ENCODE measurements at regions not wholly inside any gene's neighbourhood (a gene's known extent, or its start where the extent isn't known, plus 50 kb on each side); places are given as distances from the start of the nearest gene placed in this dataset.
"Not testable (repeated sequence)": the region's sequence is repeated elsewhere in the genome, so short reads cannot be mapped to it uniquely, and the experiment has no call there.

DNA sequence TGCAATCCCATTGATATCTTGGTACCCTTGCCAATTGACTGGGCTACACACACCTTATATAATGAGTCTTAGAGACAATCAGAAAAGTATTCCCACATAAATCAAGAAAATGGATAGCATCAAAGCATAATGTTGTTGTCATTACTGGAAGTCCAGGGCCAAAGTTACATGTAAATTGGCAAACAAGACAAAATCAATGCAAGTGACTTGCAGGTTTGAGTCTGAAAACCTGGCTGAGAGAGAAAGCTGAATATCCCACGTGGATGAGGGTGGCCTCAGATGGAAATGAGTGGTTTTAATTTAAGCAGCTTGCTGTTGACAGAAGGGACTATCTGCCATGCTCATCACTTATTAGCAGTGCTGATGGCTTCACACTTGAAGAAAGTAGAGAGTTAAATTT, 324.0 kb upstream of the MON1B start:
- no peak overlapping the region for H3K27ac ChIP-seq
- no peak overlapping the region for H3K4me3 ChIP-seq
- DNase-seq (no peak), ATAC-seq (no peak)
- no peak for TF ChIP-seq CTCF (IDR thresholded peaks at IDR 0.05)
- no peaks in the 10 kb centered on the region for H3K36me3 ChIP-seq (ENCODE audit: insufficient read depth in 1 of 2, low read depth in 1 of 2)
- intact Hi-C loops (cut with DNase I) = no loop called here
- no peaks in the 10 kb centered on the region for H3K9me3 ChIP-seq
- 56 to 64% (median 59%) methylated on average over 1 of the region's 1 CpG for WGBS, 3 donors
- H3K27me3 ChIP-seq (ENCODE audit: insufficient read depth in 3 of 3, low read length in 2 of 3) = no peaks in the 10 kb centered on the region
- H3K4me1 ChIP-seq = no peaks in the 10 kb centered on the region

GRCh38 chr16:76875898-76876297, 315.1 kb upstream of the MON1B start:
- Histone ChIP-seq H3K36me3 (ENCODE audit: insufficient read depth in 1 of 2, low read depth in 1 of 2) (no peaks in the 10 kb centered on the region), H3K27ac (no peak overlapping the region), H3K9me3 (no peaks in the 10 kb centered on the region), H3K4me3 (no peak overlapping the region), H3K4me1 (no peaks in the 10 kb centered on the region), H3K27me3 (ENCODE audit: insufficient read depth in 3 of 3, low read length in 2 of 3) (no peaks in the 10 kb centered on the region)
- TF ChIP-seq CTCF (IDR thresholded peaks at IDR 0.05) = no peak
- no peak for DNase-seq
- no peak for ATAC-seq
- WGBS, 3 donors = 23 to 28% (median 26%) methylated on average over 1 of the region's 1 CpG
- intact Hi-C loops (cut with DNase I) = no loop called here

GRCh38 chr16:76879420-76879819, 311.6 kb upstream of the MON1B start:
- no peak for TF ChIP-seq CTCF (IDR thresholded peaks at IDR 0.05)
- ATAC-seq (no peak), DNase-seq (no peak)
- intact Hi-C loops (cut with DNase I) = no loop called here
- no peak overlapping the region for H3K27ac ChIP-seq
- no peaks in the 10 kb centered on the region for H3K9me3 ChIP-seq
- H3K27me3 ChIP-seq (ENCODE audit: insufficient read depth in 3 of 3, low read length in 2 of 3) = no peaks in the 10 kb centered on the region
- no peaks in the 10 kb centered on the region for H3K36me3 ChIP-seq (ENCODE audit: insufficient read depth in 1 of 2, low read depth in 1 of 2)
- no peaks in the 10 kb centered on the region for H3K4me1 ChIP-seq
- no peak overlapping the region for H3K4me3 ChIP-seq
- WGBS, 3 donors = 85 to 93% (median 87%) methylated on average over 4 of the region's 4 CpGs

DNA sequence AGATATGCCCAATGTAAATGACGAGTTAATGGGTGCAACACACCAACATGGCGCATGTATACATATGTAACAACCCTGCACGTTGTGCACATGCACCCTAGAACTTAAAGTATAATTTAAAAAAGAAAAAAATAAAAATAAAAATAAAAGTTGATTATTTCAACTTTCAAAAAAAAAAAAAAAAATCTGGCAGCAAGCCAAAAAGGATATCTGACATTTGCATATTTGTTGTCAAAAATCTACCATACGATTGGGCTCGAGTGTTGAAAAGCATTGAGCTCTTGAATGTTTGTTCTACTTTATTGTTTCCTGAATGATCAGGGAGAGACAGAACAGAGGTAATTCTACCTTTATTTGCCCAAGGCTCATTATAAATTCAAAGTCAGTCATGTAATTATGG, 310.5 kb upstream of the MON1B start:
- 80 to 86% (median 85%) methylated on average over 5 of the region's 5 CpGs for WGBS, 3 donors
- intact Hi-C loops (cut with DNase I) = not testable (repeated sequence)

GRCh38 chr16:76882105-76882504, 308.9 kb upstream of the MON1B start:
- DNase-seq (no peak), ATAC-seq (no peak)
- no peak for TF ChIP-seq CTCF (IDR thresholded peaks at IDR 0.05)
- WGBS, 3 donors = 76 to 88% (median 83%) methylated on average over 2 of the region's 2 CpGs
- H3K4me1 ChIP-seq = no peaks in the 10 kb centered on the region
- no peaks in the 10 kb centered on the region for H3K36me3 ChIP-seq (ENCODE audit: insufficient read depth in 1 of 2, low read depth in 1 of 2)
- H3K27ac ChIP-seq = no peak overlapping the region
- H3K27me3 ChIP-seq (ENCODE audit: insufficient read depth in 3 of 3, low read length in 2 of 3) = no peaks in the 10 kb centered on the region
- intact Hi-C loops (cut with DNase I) = no loop called here
- no peak overlapping the region for H3K4me3 ChIP-seq
- no peaks in the 10 kb centered on the region for H3K9me3 ChIP-seq

More for the DNA sequence above, 310.5 kb upstream of the MON1B start:
- H3K9me3 ChIP-seq; H3K27me3 ChIP-seq (ENCODE audit: insufficient read depth in 3 of 3, low read length in 2 of 3); DNase-seq; ATAC-seq; H3K27ac ChIP-seq; H3K36me3 ChIP-seq (ENCODE audit: insufficient read depth in 1 of 2, low read depth in 1 of 2); H3K4me3 ChIP-seq; H3K4me1 ChIP-seq: not testable (repeated sequence)
